KBM-7 (cell line): ENCODE measurements at regions not wholly inside any gene's neighbourhood (a gene's known extent, or its start where the extent isn't known, plus 50 kb on each side); places are given as distances from the start of the nearest gene placed in this dataset.

Experiments
- DNase-seq: peaks from one replicate; pipeline ENCODE4 v3.0.0-alpha.2; 2015
- in situ Hi-C: fragments of 300-500 bp; cut with MboI; formaldehyde crosslinking; loops from 2 replicates; pipeline ENCODE4 v1.14.3; 2020; ENCODE audit warnings: low sequenced_read_pairs, low pct_unique_long_range_greater_than_20kb, mixed read lengths

GRCh38 chr15:31525988-31526665 lies 199.5 kb downstream of the KLF13 start:
- in situ Hi-C loops = no loop called here
- DNase-seq = no peak

- in situ Hi-C loops = no loop called here
- no peak for DNase-seq
Observed at GRCh38 chr15:31526916-31527690, 200.5 kb downstream of the KLF13 start.

- in situ Hi-C loops = no loop called here
Observed at GRCh38 chr15:31528846-31529245, 202.2 kb downstream of the KLF13 start.

GRCh38 chr15:31537770-31538592 lies 211.3 kb downstream of the KLF13 start:
- in situ Hi-C loops = no loop called here

More at GRCh38 chr15:31528846-31529245, 202.2 kb downstream of the KLF13 start:
- DNase-seq = no peak

GRCh38 chr15:31540633-31541032 lies 214.0 kb downstream of the KLF13 start:
- DNase-seq = no peak
- in situ Hi-C loops = no loop called here

More at GRCh38 chr15:31537770-31538592, 211.3 kb downstream of the KLF13 start:
- DNase-seq = no peak

- DNase-seq = no peak
- in situ Hi-C loops = no loop called here
Observed at GRCh38 chr15:31544361-31544760, 217.7 kb downstream of the KLF13 start.

GRCh38 chr15:31545257-31545656 lies 218.6 kb downstream of the KLF13 start:
- in situ Hi-C loops = no loop called here
- no peak for DNase-seq

GRCh38 chr15:31550211-31550977 lies 223.8 kb downstream of the KLF13 start:
- DNase-seq = no peak

GRCh38 chr15:31551323-31551722 lies 224.7 kb downstream of the KLF13 start:
- in situ Hi-C loops = no loop called here
- DNase-seq = no peak

More at GRCh38 chr15:31550211-31550977, 223.8 kb downstream of the KLF13 start:
- in situ Hi-C loops = no loop called here

- no peak for DNase-seq
- in situ Hi-C loops = no loop called here
Observed at GRCh38 chr15:31552482-31553099, 226.0 kb downstream of the KLF13 start.

- no peak for DNase-seq
- in situ Hi-C loops = no loop called here
Observed at GRCh38 chr15:31554261-31554660, 227.6 kb downstream of the KLF13 start.

GRCh38 chr15:31555022-31555421 lies 228.4 kb downstream of the KLF13 start:
- no peak for DNase-seq

GRCh38 chr15:31556494-31557150 lies 230.0 kb downstream of the KLF13 start:
- in situ Hi-C loops = no loop called here
- DNase-seq = no peak

More at GRCh38 chr15:31555022-31555421, 228.4 kb downstream of the KLF13 start:
- in situ Hi-C loops = no loop called here

- in situ Hi-C loops = no loop called here
- DNase-seq = no peak
Observed at GRCh38 chr15:31557899-31558298, 231.3 kb downstream of the KLF13 start.

- in situ Hi-C loops = no loop called here
- no peak for DNase-seq
Observed at GRCh38 chr15:31558840-31559239, 232.2 kb downstream of the KLF13 start.

- no peak for DNase-seq
- in situ Hi-C loops = no loop called here
Observed at GRCh38 chr15:31559786-31560185, 233.2 kb downstream of the KLF13 start.

GRCh38 chr15:31560643-31561042 lies 234.0 kb downstream of the KLF13 start:
- DNase-seq = no peak
- in situ Hi-C loops = no loop called here

- in situ Hi-C loops = no loop called here
- DNase-seq = no peak
Observed at GRCh38 chr15:31561156-31561555, 234.5 kb downstream of the KLF13 start.
